ENCODE measurements at regions not wholly inside any gene's neighbourhood (a gene's known extent, or its start where the extent isn't known, plus 50 kb on each side); places are given as distances from the start of the nearest gene placed in this dataset.

DNA sequence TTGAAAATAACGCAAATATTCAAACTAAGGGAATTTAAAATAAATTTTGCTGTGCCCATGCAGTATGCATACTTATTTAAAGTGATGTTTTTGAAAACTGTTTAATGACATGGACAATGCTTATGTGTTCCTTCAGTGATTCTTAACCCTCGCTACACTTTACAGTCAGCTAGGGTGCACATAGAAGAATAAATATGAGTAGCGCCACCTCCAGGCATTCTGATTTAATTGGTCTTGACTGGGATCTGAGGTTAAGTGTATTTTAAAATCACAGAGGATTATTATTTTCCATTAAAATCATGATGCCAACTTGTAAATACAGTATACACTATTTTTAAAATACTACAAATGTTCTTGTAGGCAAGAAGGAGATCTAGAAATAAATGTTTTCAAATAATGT lies 373.5 kb upstream of the ADGRL4 start:
- H3K9ac ChIP-seq (ENCODE audit: low read depth in 1 of 2, low read length in 2 of 2), result no peak overlapping the region
- 81% methylated on average over 3 of the region's 3 CpGs for WGBS
- DNase-seq (ENCODE audit: low spot score), result no peak
- no peaks in the 10 kb centered on the region for H3K4me1 ChIP-seq (ENCODE audit: control insufficient read depth in 4 of 4, insufficient read depth in 4 of 4, low read length in 3 of 4)
- no peaks in the 10 kb centered on the region for H3K27me3 ChIP-seq (ENCODE audit: control insufficient read depth in 4 of 4, insufficient read depth in 4 of 4, low read length in 3 of 4)
- H3K27ac ChIP-seq (ENCODE audit: low read depth in 1 of 2, low read length in 2 of 2), result no peak overlapping the region
- H3K9me3 ChIP-seq (ENCODE audit: control insufficient read depth in 4 of 4, low read length in 3 of 4), result no peaks in the 10 kb centered on the region
- H3K36me3 ChIP-seq (ENCODE audit: control insufficient read depth in 4 of 4, insufficient read depth in 3 of 4, low read depth in 1 of 4, low read length in 3 of 4), result no peaks in the 10 kb centered on the region
- TF ChIP-seq NR2F2 (IDR thresholded peaks at IDR 0.05) (no peak), REST (IDR thresholded peaks at IDR 0.05) (no peak), HNF4A (conservative IDR thresholded peaks at IDR 0.05) (no peak), EGR1 (IDR thresholded peaks at IDR 0.05; ENCODE audit: low read depth in 2 of 2) (no peak), YY1 (IDR thresholded peaks at IDR 0.05) (no peak), SP1 (IDR thresholded peaks at IDR 0.05) (no peak), GABPA (IDR thresholded peaks at IDR 0.05 in 1 of 2, conservative IDR thresholded peaks at IDR 0.05 in 1 of 2) (no peak), JUND (IDR thresholded peaks at IDR 0.05) (no peak)
- H3K4me3 ChIP-seq (ENCODE audit: low read depth in 1 of 3, low read length in 3 of 3), result no peak overlapping the region

DNA sequence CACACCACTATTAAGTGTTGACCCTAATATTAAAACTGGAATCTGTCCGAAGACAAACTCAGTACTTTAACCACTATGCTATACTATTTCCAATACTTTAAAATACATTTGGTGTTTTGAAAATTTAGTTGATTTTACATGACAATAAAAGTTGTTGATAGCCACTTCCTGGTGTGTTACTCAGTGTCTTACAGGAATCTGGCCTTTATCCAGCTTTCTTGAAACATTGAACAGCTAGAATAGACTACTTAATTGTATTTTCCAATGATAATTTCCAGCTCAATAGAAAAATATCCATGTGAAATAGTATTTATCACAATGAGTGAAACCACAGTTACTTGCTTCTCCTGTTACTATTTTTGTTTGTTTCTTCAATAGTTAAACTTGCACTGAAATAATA lies 369.6 kb upstream of the ADGRL4 start:
- Histone ChIP-seq H3K27ac (ENCODE audit: low read depth in 1 of 2, low read length in 2 of 2) (no peak overlapping the region), H3K4me1 (ENCODE audit: control insufficient read depth in 4 of 4, insufficient read depth in 4 of 4, low read length in 3 of 4) (peaks cover 0 to 5% (median 0%) of the 10 kb centered on the region in 4 donors), H3K27me3 (ENCODE audit: control insufficient read depth in 4 of 4, insufficient read depth in 4 of 4, low read length in 3 of 4) (no peaks in the 10 kb centered on the region), H3K9ac (ENCODE audit: low read depth in 1 of 2, low read length in 2 of 2) (no peak overlapping the region), H3K9me3 (ENCODE audit: control insufficient read depth in 4 of 4, low read length in 3 of 4) (no peaks in the 10 kb centered on the region), H3K4me3 (ENCODE audit: low read depth in 1 of 3, low read length in 3 of 3) (no peak overlapping the region), H3K36me3 (ENCODE audit: control insufficient read depth in 4 of 4, insufficient read depth in 3 of 4, low read depth in 1 of 4, low read length in 3 of 4) (no peaks in the 10 kb centered on the region)
- WGBS, result 66% methylated on average over 1 of the region's 1 CpG
- no peak for DNase-seq (ENCODE audit: low spot score)
- no peak for TF ChIP-seq HNF4A (conservative IDR thresholded peaks at IDR 0.05)
- TF ChIP-seq MAX (IDR thresholded peaks at IDR 0.05), result no peak
- no peak for TF ChIP-seq FOXA2 (IDR thresholded peaks at IDR 0.05)
- TF ChIP-seq REST (IDR thresholded peaks at IDR 0.05), result no peak
- no peak for TF ChIP-seq RXRA (IDR thresholded peaks at IDR 0.05)
- no peak for TF ChIP-seq RAD21 (IDR thresholded peaks at IDR 0.05)
- TF ChIP-seq CTCF (IDR thresholded peaks at IDR 0.05; ENCODE audit: low read depth, low read length, missing input control), result no peak
- TF ChIP-seq GABPA (IDR thresholded peaks at IDR 0.05 in 1 of 2, conservative IDR thresholded peaks at IDR 0.05 in 1 of 2), result no peak
- TF ChIP-seq EGR1 (IDR thresholded peaks at IDR 0.05; ENCODE audit: low read depth in 2 of 2), result no peak
- TF ChIP-seq NR2F2 (IDR thresholded peaks at IDR 0.05), result no peak
- TF ChIP-seq ATF3 (IDR thresholded peaks at IDR 0.05), result no peak
- TF ChIP-seq FOXA1 (IDR thresholded peaks at IDR 0.05), result no peak
- no peak for TF ChIP-seq SP1 (IDR thresholded peaks at IDR 0.05)
- TF ChIP-seq JUND (IDR thresholded peaks at IDR 0.05), result no peak
- TF ChIP-seq TAF1 (conservative IDR thresholded peaks at IDR 0.05), result no peak
- no peak for TF ChIP-seq HNF4G (IDR thresholded peaks at IDR 0.05)
- no peak for TF ChIP-seq ZBTB33 (IDR thresholded peaks at IDR 0.05)
- no peak for TF ChIP-seq YY1 (IDR thresholded peaks at IDR 0.05)

Measured in liver (tissue), 8 donors.